ENCODE measurements at regions not wholly inside any gene's neighbourhood (a gene's known extent, or its start where the extent isn't known, plus 50 kb on each side); places are given as distances from the start of the nearest gene placed in this dataset.

GRCh38 chr1:168947041-168947440 lies 159.4 kb upstream of the ATP1B1 start:
- TF ChIP-seq CTCF (IDR thresholded peaks at IDR 0.05) (no peak), POLR2A (IDR thresholded peaks at IDR 0.05) (no peak)

Data from right lobe of liver (tissue), 4 donors.